ENCODE measurements at regions not wholly inside any gene's neighbourhood (a gene's known extent, or its start where the extent isn't known, plus 50 kb on each side); places are given as distances from the start of the nearest gene placed in this dataset.

GRCh38 chr6:140857739-140858380 lies 1274.9 kb upstream of the GJE1 start:
- no peak for DNase-seq

- no peak for DNase-seq
These were observed 1277.2 kb upstream of the GJE1 start for GRCh38 chr6:140855520-140855919.

- DNase-seq: no peak
These were observed 1278.4 kb upstream of the GJE1 start for GRCh38 chr6:140854318-140854717.

- no peak for DNase-seq
These were observed 1282.3 kb upstream of the GJE1 start for GRCh38 chr6:140850438-140850837.

- no peak for DNase-seq
These were observed 1283.3 kb upstream of the GJE1 start for GRCh38 chr6:140849456-140849855.

- no peak for DNase-seq
These were observed 1285.5 kb upstream of the GJE1 start for GRCh38 chr6:140847262-140847645.

GRCh38 chr6:140846503-140847261 lies 1286.0 kb upstream of the GJE1 start:
- no peak for DNase-seq

- no peak for DNase-seq
These were observed 1287.0 kb upstream of the GJE1 start for GRCh38 chr6:140845701-140846100.

GRCh38 chr6:140844167-140844566 lies 1288.6 kb upstream of the GJE1 start:
- no peak for DNase-seq

- DNase-seq: no peak
These were observed 1299.3 kb upstream of the GJE1 start for GRCh38 chr6:140833408-140833807.

- DNase-seq: no peak
These were observed 1302.1 kb upstream of the GJE1 start for GRCh38 chr6:140830666-140831065.

GRCh38 chr6:140828856-140829255 lies 1303.9 kb upstream of the GJE1 start:
- no peak for DNase-seq

GRCh38 chr6:140827593-140827992 lies 1305.1 kb upstream of the GJE1 start:
- no peak for DNase-seq

- DNase-seq: no peak
These were observed 1307.0 kb upstream of the GJE1 start for GRCh38 chr6:140825731-140826130.

- no peak for DNase-seq
These were observed 1308.1 kb upstream of the GJE1 start for GRCh38 chr6:140824595-140824994.

GRCh38 chr6:140821196-140821595 lies 1311.5 kb upstream of the GJE1 start:
- no peak for DNase-seq

- no peak for DNase-seq
These were observed 1315.5 kb upstream of the GJE1 start for GRCh38 chr6:140817176-140817575.

- DNase-seq: no peak
These were observed 1316.0 kb upstream of the GJE1 start for GRCh38 chr6:140816681-140817080.

GRCh38 chr6:140812636-140813035 lies 1320.1 kb upstream of the GJE1 start:
- no peak for DNase-seq

GRCh38 chr6:140811642-140812041 lies 1321.1 kb upstream of the GJE1 start:
- no peak for DNase-seq

- no peak for DNase-seq
These were observed 1323.0 kb upstream of the GJE1 start for GRCh38 chr6:140809694-140810101.

GRCh38 chr6:140806431-140806830 lies 1326.3 kb upstream of the GJE1 start:
- DNase-seq: no peak

- DNase-seq: no peak
These were observed 1338.2 kb upstream of the GJE1 start for GRCh38 chr6:140794544-140794943.

- DNase-seq: no peak
These were observed 1342.6 kb upstream of the GJE1 start for GRCh38 chr6:140790109-140790508.

- DNase-seq: no peak
These were observed 1343.3 kb upstream of the GJE1 start for GRCh38 chr6:140789466-140789865.

Data from right forelimb (tissue), 1 donor.